ENCODE measurements at regions not wholly inside any gene's neighbourhood (a gene's known extent, or its start where the extent isn't known, plus 50 kb on each side); places are given as distances from the start of the nearest gene placed in this dataset.
"Not testable (repeated sequence)": the region's sequence is repeated elsewhere in the genome, so short reads cannot be mapped to it uniquely, and the experiment has no call there.

- no peaks in the 10 kb centered on the region for H4K20me1 ChIP-seq (ENCODE audit: insufficient read depth, low read length)
- no peaks in the 10 kb centered on the region for H3K9me2 ChIP-seq (ENCODE audit: low read depth, low read length)
- no peak overlapping the region for H3K4me2 ChIP-seq (ENCODE audit: low read length)
- H3K27me3 ChIP-seq (ENCODE audit: insufficient read depth, low read length) = no peaks in the 10 kb centered on the region
- H3K9me3 ChIP-seq (ENCODE audit: low read length) = no peaks in the 10 kb centered on the region
- TF ChIP-seq EZH2 (IDR thresholded peaks at IDR 0.05; ENCODE audit: borderline replicate concordance, low read length) = no peak
- no peak for TF ChIP-seq CTCF (IDR thresholded peaks at IDR 0.05; ENCODE audit: low read length)
- H3K4me3 ChIP-seq (ENCODE audit: low read depth, low read length, poor library complexity, severe bottlenecking) = no peak overlapping the region
- H2AFZ ChIP-seq (ENCODE audit: low read length) = no peak overlapping the region
- H3K27ac ChIP-seq (ENCODE audit: low read depth, low read length, poor library complexity, severe bottlenecking) = no peak overlapping the region
- H3F3A ChIP-seq (ENCODE audit: insufficient read depth, low read length) = no peaks in the 10 kb centered on the region
- no peaks in the 10 kb centered on the region for H3K79me2 ChIP-seq (ENCODE audit: insufficient read depth, low read length)
- no peaks in the 10 kb centered on the region for H3K4me1 ChIP-seq (ENCODE audit: insufficient read depth, low read length, severe bottlenecking)
- H3K36me3 ChIP-seq (ENCODE audit: insufficient read depth, low read length) = no peaks in the 10 kb centered on the region
- H3K9ac ChIP-seq (ENCODE audit: low read length) = no peak overlapping the region
Measured at GRCh38 chr2:18046017-18046416, 167.6 kb downstream of the KCNS3 start.

GRCh38 chr2:18045230-18045629, 166.8 kb downstream of the KCNS3 start:
- Histone ChIP-seq H2AFZ (ENCODE audit: low read length) (no peak overlapping the region), H3K9me3 (ENCODE audit: low read length) (no peaks in the 10 kb centered on the region), H4K20me1 (ENCODE audit: insufficient read depth, low read length) (no peaks in the 10 kb centered on the region), H3K27me3 (ENCODE audit: insufficient read depth, low read length) (no peaks in the 10 kb centered on the region), H3K9me2 (ENCODE audit: low read depth, low read length) (no peaks in the 10 kb centered on the region), H3K27ac (ENCODE audit: low read depth, low read length, poor library complexity, severe bottlenecking) (no peak overlapping the region), H3K4me3 (ENCODE audit: low read depth, low read length, poor library complexity, severe bottlenecking) (no peak overlapping the region), H3K4me2 (ENCODE audit: low read length) (no peak overlapping the region), H3K36me3 (ENCODE audit: insufficient read depth, low read length) (no peaks in the 10 kb centered on the region), H3F3A (ENCODE audit: insufficient read depth, low read length) (no peaks in the 10 kb centered on the region), H3K9ac (ENCODE audit: low read length) (no peak overlapping the region), H3K79me2 (ENCODE audit: insufficient read depth, low read length) (no peaks in the 10 kb centered on the region), H3K4me1 (ENCODE audit: insufficient read depth, low read length, severe bottlenecking) (no peaks in the 10 kb centered on the region)
- TF ChIP-seq CTCF (IDR thresholded peaks at IDR 0.05; ENCODE audit: low read length) = no peak
- TF ChIP-seq EZH2 (IDR thresholded peaks at IDR 0.05; ENCODE audit: borderline replicate concordance, low read length) = no peak

- H3K4me2 ChIP-seq (ENCODE audit: low read length); H3K79me2 ChIP-seq (ENCODE audit: insufficient read depth, low read length); H3F3A ChIP-seq (ENCODE audit: insufficient read depth, low read length); H3K27me3 ChIP-seq (ENCODE audit: insufficient read depth, low read length); H3K4me1 ChIP-seq (ENCODE audit: insufficient read depth, low read length, severe bottlenecking); H3K9me3 ChIP-seq (ENCODE audit: low read length); H3K9ac ChIP-seq (ENCODE audit: low read length); H4K20me1 ChIP-seq (ENCODE audit: insufficient read depth, low read length); H3K36me3 ChIP-seq (ENCODE audit: insufficient read depth, low read length); H2AFZ ChIP-seq (ENCODE audit: low read length); H3K27ac ChIP-seq (ENCODE audit: low read depth, low read length, poor library complexity, severe bottlenecking); H3K9me2 ChIP-seq (ENCODE audit: low read depth, low read length); H3K4me3 ChIP-seq (ENCODE audit: low read depth, low read length, poor library complexity, severe bottlenecking): not testable (repeated sequence)
Measured at GRCh38 chr2:18017381-18017780, 138.9 kb downstream of the KCNS3 start.

- no peak overlapping the region for H2AFZ ChIP-seq (ENCODE audit: low read length)
- no peaks in the 10 kb centered on the region for H4K20me1 ChIP-seq (ENCODE audit: insufficient read depth, low read length)
- H3K9me3 ChIP-seq (ENCODE audit: low read length) = no peaks in the 10 kb centered on the region
- no peaks in the 10 kb centered on the region for H3K36me3 ChIP-seq (ENCODE audit: insufficient read depth, low read length)
- no peak overlapping the region for H3K4me3 ChIP-seq (ENCODE audit: low read depth, low read length, poor library complexity, severe bottlenecking)
- H3K4me1 ChIP-seq (ENCODE audit: insufficient read depth, low read length, severe bottlenecking) = no peaks in the 10 kb centered on the region
- no peak overlapping the region for H3K9ac ChIP-seq (ENCODE audit: low read length)
- no peaks in the 10 kb centered on the region for H3F3A ChIP-seq (ENCODE audit: insufficient read depth, low read length)
- no peaks in the 10 kb centered on the region for H3K27me3 ChIP-seq (ENCODE audit: insufficient read depth, low read length)
- H3K4me2 ChIP-seq (ENCODE audit: low read length) = no peak overlapping the region
- no peak overlapping the region for H3K27ac ChIP-seq (ENCODE audit: low read depth, low read length, poor library complexity, severe bottlenecking)
- TF ChIP-seq CTCF (IDR thresholded peaks at IDR 0.05; ENCODE audit: low read length) (no peak), EZH2 (IDR thresholded peaks at IDR 0.05; ENCODE audit: borderline replicate concordance, low read length) (no peak)
- no peaks in the 10 kb centered on the region for H3K9me2 ChIP-seq (ENCODE audit: low read depth, low read length)
- no peaks in the 10 kb centered on the region for H3K79me2 ChIP-seq (ENCODE audit: insufficient read depth, low read length)
Measured at GRCh38 chr2:18009891-18010290, 131.4 kb downstream of the KCNS3 start.
